ENCODE measurements at regions not wholly inside any gene's neighbourhood (a gene's known extent, or its start where the extent isn't known, plus 50 kb on each side); places are given as distances from the start of the nearest gene placed in this dataset.

- no peak overlapping the region for H3K4me3 Mint-ChIP-seq (ENCODE audit: unreplicated experiment)
- peaks cover 2% of the 10 kb centered on the region for H3K27me3 Mint-ChIP-seq (ENCODE audit: low read depth)
- H3K36me3 Mint-ChIP-seq (ENCODE audit: low read depth): peaks cover 4% of the 10 kb centered on the region
- no peak for TF ChIP-seq CTCF (IDR thresholded peaks at IDR 0.05)
- H3K9me3 Mint-ChIP-seq (ENCODE audit: low read depth): peaks cover 7% of the 10 kb centered on the region
- no peak overlapping the region for H3K27ac Mint-ChIP-seq (ENCODE audit: unreplicated experiment)
- no peak for DNase-seq (ENCODE audit: low spot score)
- no peaks in the 10 kb centered on the region for H3K4me1 Mint-ChIP-seq (ENCODE audit: low read depth)
Measured at GRCh38 chr3:95612611-95613010, 1201.8 kb upstream of the EPHA6 start.

- Mint-ChIP-seq H3K4me3 (ENCODE audit: unreplicated experiment) (no peak overlapping the region), H3K27me3 (ENCODE audit: low read depth) (peaks cover 2% of the 10 kb centered on the region), H3K36me3 (ENCODE audit: low read depth) (no peaks in the 10 kb centered on the region), H3K4me1 (ENCODE audit: low read depth) (no peaks in the 10 kb centered on the region), H3K27ac (ENCODE audit: unreplicated experiment) (no peak overlapping the region), H3K9me3 (ENCODE audit: low read depth) (peaks cover 5% of the 10 kb centered on the region)
- DNase-seq (ENCODE audit: low spot score): no peak
- TF ChIP-seq CTCF (IDR thresholded peaks at IDR 0.05): no peak
Measured at GRCh38 chr3:95613993-95614392, 1200.4 kb upstream of the EPHA6 start.

- H3K9me3 Mint-ChIP-seq (ENCODE audit: low read depth): peaks cover 5% of the 10 kb centered on the region
- no peak overlapping the region for H3K27ac Mint-ChIP-seq (ENCODE audit: unreplicated experiment)
- DNase-seq (ENCODE audit: low spot score): no peak
- no peak for TF ChIP-seq CTCF (IDR thresholded peaks at IDR 0.05)
- H3K4me3 Mint-ChIP-seq (ENCODE audit: unreplicated experiment): no peak overlapping the region
- H3K27me3 Mint-ChIP-seq (ENCODE audit: low read depth): peaks cover 2% of the 10 kb centered on the region
- H3K4me1 Mint-ChIP-seq (ENCODE audit: low read depth): no peaks in the 10 kb centered on the region
- H3K36me3 Mint-ChIP-seq (ENCODE audit: low read depth): no peaks in the 10 kb centered on the region
Measured at GRCh38 chr3:95615592-95616310, 1198.6 kb upstream of the EPHA6 start.

- Mint-ChIP-seq H3K4me3 (ENCODE audit: unreplicated experiment) (no peak overlapping the region), H3K36me3 (ENCODE audit: low read depth) (no peaks in the 10 kb centered on the region), H3K27me3 (ENCODE audit: low read depth) (no peaks in the 10 kb centered on the region), H3K4me1 (ENCODE audit: low read depth) (no peaks in the 10 kb centered on the region), H3K27ac (ENCODE audit: unreplicated experiment) (no peak overlapping the region), H3K9me3 (ENCODE audit: low read depth) (no peaks in the 10 kb centered on the region)
- DNase-seq (ENCODE audit: low spot score): no peak
- TF ChIP-seq CTCF (IDR thresholded peaks at IDR 0.05): no peak
Measured at GRCh38 chr3:95626107-95626506, 1188.3 kb upstream of the EPHA6 start.

- Mint-ChIP-seq H3K9me3 (ENCODE audit: low read depth) (no peaks in the 10 kb centered on the region), H3K27me3 (ENCODE audit: low read depth) (no peaks in the 10 kb centered on the region), H3K36me3 (ENCODE audit: low read depth) (no peaks in the 10 kb centered on the region), H3K4me1 (ENCODE audit: low read depth) (no peaks in the 10 kb centered on the region), H3K4me3 (ENCODE audit: unreplicated experiment) (no peak overlapping the region), H3K27ac (ENCODE audit: unreplicated experiment) (no peak overlapping the region)
- no peak for DNase-seq (ENCODE audit: low spot score)
- TF ChIP-seq CTCF (IDR thresholded peaks at IDR 0.05): no peak
Measured at GRCh38 chr3:95627293-95627692, 1187.1 kb upstream of the EPHA6 start.

Data from chondrocyte (in vitro differentiated cells).